ENCODE measurements at regions not wholly inside any gene's neighbourhood (a gene's known extent, or its start where the extent isn't known, plus 50 kb on each side); places are given as distances from the start of the nearest gene placed in this dataset.

GRCh38 chr2:100744184-100744583, 75.8 kb upstream of the NPAS2 start:
- TF ChIP-seq CTCF (IDR thresholded peaks at IDR 0.05; ENCODE audit: low read depth, low read length, missing input control) (no peak), MAX (IDR thresholded peaks at IDR 0.05) (no peak), REST (IDR thresholded peaks at IDR 0.05) (no peak), GABPA (IDR thresholded peaks at IDR 0.05 in 1 of 2, conservative IDR thresholded peaks at IDR 0.05 in 1 of 2) (no peak), TAF1 (conservative IDR thresholded peaks at IDR 0.05) (no peak), RXRA (IDR thresholded peaks at IDR 0.05) (no peak), SP1 (IDR thresholded peaks at IDR 0.05) (no peak)
